Smooth muscle cell (in vitro differentiated cells): ENCODE measurements at regions not wholly inside any gene's neighbourhood (a gene's known extent, or its start where the extent isn't known, plus 50 kb on each side); places are given as distances from the start of the nearest gene placed in this dataset.

Source experiments
- DNase-seq: peaks from one replicate; lab custom pipeline; 2025; ENCODE audit not compliant: unreplicated experiment; lab: John Stamatoyannopoulos, UW
- H2AFZ ChIP-seq: fragments of 200-600 bp; sonication (generic); 2 replicates; pipeline ENCODE4 v1.6.0; 2016; ENCODE audit warnings: antibody characterized with exemption, low read depth, mild to moderate bottlenecking
- H3F3A ChIP-seq: fragments of 200-600 bp; sonication (generic); 2 replicates; pipeline ENCODE4 v1.6.0; 2017; ENCODE audit warnings: antibody characterized with exemption, low read depth
- H3K27ac ChIP-seq: fragments of 200-600 bp; sonication (generic); 2 replicates; pipeline ENCODE4 v1.5.1; 2016; ENCODE audit warnings: low read depth, mild to moderate bottlenecking
- H3K27me3 ChIP-seq: fragments of 200-600 bp; sonication (generic); 2 replicates; pipeline ENCODE4 v1.6.1; 2016; ENCODE audit warnings: low read depth, mild to moderate bottlenecking
- H3K36me3 ChIP-seq: fragments of 200-600 bp; sonication (generic); 2 replicates; pipeline ENCODE4 v1.5.1; 2016; ENCODE audit warnings: low read depth
- H3K4me1 ChIP-seq: fragments of 200-600 bp; sonication (generic); 2 replicates; pipeline ENCODE4 v1.5.1; 2016; ENCODE audit warnings: low read depth
- H3K4me2 ChIP-seq: fragments of 200-600 bp; sonication (generic); 2 replicates; pipeline ENCODE4 v1.6.0; 2016; ENCODE audit warnings: mild to moderate bottlenecking
- H3K4me3 ChIP-seq: fragments of 200-600 bp; sonication (generic); 2 replicates; pipeline ENCODE4 v1.5.1; 2016; ENCODE audit warnings: mild to moderate bottlenecking
- H3K79me2 ChIP-seq: fragments of 200-600 bp; sonication (generic); 2 replicates; pipeline ENCODE4 v1.6.0; 2016; ENCODE audit warnings: low read depth, mild to moderate bottlenecking
- H3K9ac ChIP-seq: fragments of 200-600 bp; sonication (generic); 2 replicates; pipeline ENCODE4 v1.6.0; 2016; ENCODE audit warnings: low read depth
- H3K9me3 ChIP-seq: fragments of 200-600 bp; sonication (generic); replicated peaks from 2 replicates; pipeline ENCODE4 v1.5.1; 2016; ENCODE audit warnings: low read depth
- H4K20me1 ChIP-seq: fragments of 200-600 bp; sonication (generic); 2 replicates; pipeline ENCODE4 v1.6.0; 2016; ENCODE audit warnings: low read depth
- CTCF ChIP-seq: fragments of 200-600 bp; sonication (generic); IDR thresholded peaks from 2 replicates; pipeline ENCODE4 v1.5.1; 2017; ENCODE audit warnings: borderline replicate concordance, mild to moderate bottlenecking, antibody characterized with exemption; ENCODE audit not compliant: insufficient read depth, poor library complexity, severe bottlenecking
- WGBS: methylation state at CpG from one replicate; pipeline ENCODE4 v1.1.7; 2016; ENCODE audit warnings: low lambda C conversion rate; 5-methylcytosine and 5-hydroxymethylcytosine counted together

- Histone ChIP-seq H3K9ac (no peak overlapping the region), H2AFZ (no peak overlapping the region), H3K4me1 (no peaks in the 10 kb centered on the region), H3F3A (no peaks in the 10 kb centered on the region), H3K9me3 (no peaks in the 10 kb centered on the region), H3K79me2 (no peaks in the 10 kb centered on the region), H4K20me1 (no peaks in the 10 kb centered on the region), H3K4me3 (no peak overlapping the region), H3K36me3 (no peaks in the 10 kb centered on the region), H3K27me3 (no peaks in the 10 kb centered on the region), H3K4me2 (no peak overlapping the region), H3K27ac (no peak overlapping the region)
- no peak for TF ChIP-seq CTCF
- DNase-seq, result no peak
- 84% methylated on average over 12 of the region's 12 CpGs for WGBS
Measured at GRCh38 chr22:47396105-47396504, 633.7 kb downstream of the TBC1D22A start.

GRCh38 chr22:47395481-47395880 is 633.0 kb downstream of the TBC1D22A start:
- DNase-seq, result no peak
- Histone ChIP-seq H2AFZ (no peak overlapping the region), H3K9ac (no peak overlapping the region), H3K9me3 (no peaks in the 10 kb centered on the region), H3K36me3 (no peaks in the 10 kb centered on the region), H3F3A (no peaks in the 10 kb centered on the region), H4K20me1 (no peaks in the 10 kb centered on the region), H3K27ac (no peak overlapping the region), H3K79me2 (no peaks in the 10 kb centered on the region), H3K27me3 (no peaks in the 10 kb centered on the region), H3K4me2 (no peak overlapping the region), H3K4me3 (no peak overlapping the region), H3K4me1 (no peaks in the 10 kb centered on the region)
- 66% methylated on average over 8 of the region's 8 CpGs for WGBS
- TF ChIP-seq CTCF, result no peak

- no peaks in the 10 kb centered on the region for H3K9me3 ChIP-seq
- no peak overlapping the region for H3K4me3 ChIP-seq
- WGBS, result 59% methylated on average over 12 of the region's 12 CpGs
- no peaks in the 10 kb centered on the region for H3K79me2 ChIP-seq
- no peak overlapping the region for H2AFZ ChIP-seq
- no peak for DNase-seq
- no peak for TF ChIP-seq CTCF
- no peaks in the 10 kb centered on the region for H3K4me1 ChIP-seq
- no peak overlapping the region for H3K27ac ChIP-seq
- no peaks in the 10 kb centered on the region for H3K36me3 ChIP-seq
- H3K9ac ChIP-seq, result no peak overlapping the region
- H4K20me1 ChIP-seq, result no peaks in the 10 kb centered on the region
- H3K4me2 ChIP-seq, result no peak overlapping the region
- H3F3A ChIP-seq, result no peaks in the 10 kb centered on the region
- no peaks in the 10 kb centered on the region for H3K27me3 ChIP-seq
Measured at GRCh38 chr22:47394504-47395440, 632.3 kb downstream of the TBC1D22A start.

GRCh38 chr22:47393191-47393590 is 630.7 kb downstream of the TBC1D22A start:
- no peaks in the 10 kb centered on the region for H3F3A ChIP-seq
- H3K79me2 ChIP-seq, result no peaks in the 10 kb centered on the region
- 81% methylated on average over 9 of the region's 9 CpGs for WGBS
- H3K36me3 ChIP-seq, result no peaks in the 10 kb centered on the region
- no peak overlapping the region for H2AFZ ChIP-seq
- H3K9me3 ChIP-seq, result no peaks in the 10 kb centered on the region
- TF ChIP-seq CTCF, result no peak
- no peaks in the 10 kb centered on the region for H4K20me1 ChIP-seq
- no peak overlapping the region for H3K27ac ChIP-seq
- DNase-seq, result no peak
- no peak overlapping the region for H3K4me2 ChIP-seq
- H3K9ac ChIP-seq, result no peak overlapping the region
- H3K4me1 ChIP-seq, result no peaks in the 10 kb centered on the region
- no peaks in the 10 kb centered on the region for H3K27me3 ChIP-seq
- H3K4me3 ChIP-seq, result no peak overlapping the region
